Central memory CD8-positive, alpha-beta T cell (primary cell): ENCODE measurements at regions not wholly inside any gene's neighbourhood (a gene's known extent, or its start where the extent isn't known, plus 50 kb on each side); places are given as distances from the start of the nearest gene placed in this dataset.

Experiments used
- ATAC-seq: fragments of 150-1000 bp; cut with Tn5 transposase; replicated peaks from 2 replicates; pipeline ENCODE4 v1.10.0; 2022; ENCODE audit warnings: mild to moderate bottlenecking, moderate FRiP score, moderate number of reproducible peaks; ENCODE audit not compliant: poor library complexity, severe bottlenecking; ENCODE audit errors: extremely low read depth
- DNase-seq, 2 donors: peaks; one replicate each; pipeline ENCODE4 v3.0.0; 2021; ENCODE audit warnings: low spot score in 2 of 2
- H3K27ac Mint-ChIP-seq: one replicate; pipeline ENCODE4 v1.8.0; 2022; ENCODE audit warnings: low read depth, mild to moderate bottlenecking, moderate library complexity, mixed read lengths
- H3K27me3 Mint-ChIP-seq: one replicate; pipeline ENCODE4 v1.8.0; 2022; ENCODE audit warnings: mixed read lengths
- H3K36me3 Mint-ChIP-seq: one replicate; pipeline ENCODE4 v1.8.0; 2022; ENCODE audit warnings: mild to moderate bottlenecking, moderate library complexity, mixed read lengths; ENCODE audit not compliant: insufficient read depth
- H3K4me1 Mint-ChIP-seq: one replicate; pipeline ENCODE4 v1.8.0; 2022; ENCODE audit warnings: mixed read lengths
- H3K4me3 Mint-ChIP-seq: one replicate; pipeline ENCODE4 v1.8.0; 2022; ENCODE audit warnings: mild to moderate bottlenecking, moderate library complexity, mixed read lengths
- H3K9me3 Mint-ChIP-seq: one replicate; pipeline ENCODE4 v1.8.0; 2022; ENCODE audit warnings: mixed read lengths

DNA sequence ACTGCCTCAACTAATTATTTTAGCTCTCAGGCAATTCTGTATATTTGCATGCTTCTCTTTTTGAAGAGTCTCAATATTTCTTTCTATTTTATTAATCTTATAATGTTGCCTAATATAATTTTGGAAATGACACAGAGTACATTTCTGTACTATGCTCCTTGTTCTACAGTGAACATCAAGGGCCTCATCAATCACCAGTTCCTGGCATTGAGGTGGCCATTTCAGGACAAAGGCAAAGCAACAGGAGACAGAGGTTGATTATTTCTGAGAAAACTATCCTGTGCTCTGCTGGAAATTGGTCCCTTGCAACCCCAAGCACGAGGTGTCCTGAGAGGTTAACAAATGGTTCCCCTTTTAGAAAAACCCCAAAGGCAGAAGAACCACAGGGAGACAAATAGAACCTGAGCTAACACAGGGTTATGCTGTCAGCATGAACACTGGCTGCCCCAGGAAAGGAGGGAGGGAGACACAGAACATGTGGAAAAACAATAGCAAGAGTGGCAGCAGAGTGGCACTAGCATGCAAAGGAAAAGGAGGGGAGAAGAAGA, 63.9 kb upstream of the VAV3 start:
- peaks cover 5% of the 10 kb centered on the region for H3K4me1 Mint-ChIP-seq
- peaks cover 2% of the 10 kb centered on the region for H3K36me3 Mint-ChIP-seq
- H3K27me3 Mint-ChIP-seq: no peaks in the 10 kb centered on the region
- ATAC-seq (no peak), DNase-seq (no peak)
- no peak overlapping the region for H3K27ac Mint-ChIP-seq
- no peaks in the 10 kb centered on the region for H3K9me3 Mint-ChIP-seq
- no peak overlapping the region for H3K4me3 Mint-ChIP-seq

DNA sequence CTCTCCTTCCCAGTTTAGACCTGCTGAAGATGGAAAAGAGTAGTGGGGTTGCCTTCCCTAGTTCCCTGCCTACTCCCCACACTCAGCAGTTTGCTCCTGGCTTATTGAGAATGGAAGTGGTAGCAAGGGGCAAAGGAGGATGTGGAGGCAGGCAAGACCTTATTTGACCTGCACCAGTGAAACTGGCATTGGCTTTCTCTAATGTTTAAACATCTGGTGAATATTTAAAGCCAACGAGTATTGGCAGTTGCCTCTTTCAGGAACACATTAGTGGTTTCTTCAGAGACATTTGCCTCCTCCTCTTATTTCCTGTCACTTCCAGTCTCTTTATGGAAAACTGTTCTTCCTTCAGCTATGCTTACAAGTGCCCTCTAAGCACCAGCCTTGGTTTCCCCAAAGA, 62.4 kb upstream of the VAV3 start:
- Mint-ChIP-seq H3K9me3 (no peaks in the 10 kb centered on the region), H3K36me3 (peaks cover 2% of the 10 kb centered on the region), H3K4me3 (no peak overlapping the region), H3K27me3 (no peaks in the 10 kb centered on the region), H3K27ac (no peak overlapping the region), H3K4me1 (peaks cover 5% of the 10 kb centered on the region)
- no peak for ATAC-seq
- DNase-seq: no peak

DNA sequence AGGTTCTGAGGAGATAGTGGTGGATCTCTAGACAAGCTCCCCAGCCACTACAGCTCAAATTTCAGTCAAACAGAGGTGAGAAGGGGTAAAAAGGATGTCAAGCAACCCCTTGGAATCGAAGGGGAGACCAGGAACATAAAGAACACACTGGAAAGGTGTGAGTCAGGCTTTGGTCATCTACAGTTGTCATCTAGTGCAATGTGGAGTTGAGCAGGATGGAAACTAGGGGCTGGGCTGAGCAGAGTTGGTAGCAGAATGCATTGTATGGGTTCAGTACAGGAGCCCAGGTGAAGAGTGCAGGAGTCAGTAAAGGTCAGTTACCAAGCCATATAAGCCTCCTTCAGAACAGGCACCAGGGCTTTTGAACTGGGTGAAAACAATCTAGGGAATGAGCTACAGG, 52.7 kb upstream of the VAV3 start:
- no peak for ATAC-seq
- Mint-ChIP-seq H3K27me3 (no peaks in the 10 kb centered on the region), H3K27ac (no peak overlapping the region), H3K4me1 (no peaks in the 10 kb centered on the region), H3K4me3 (no peak overlapping the region), H3K36me3 (no peaks in the 10 kb centered on the region), H3K9me3 (no peaks in the 10 kb centered on the region)
- DNase-seq: no peak

DNA sequence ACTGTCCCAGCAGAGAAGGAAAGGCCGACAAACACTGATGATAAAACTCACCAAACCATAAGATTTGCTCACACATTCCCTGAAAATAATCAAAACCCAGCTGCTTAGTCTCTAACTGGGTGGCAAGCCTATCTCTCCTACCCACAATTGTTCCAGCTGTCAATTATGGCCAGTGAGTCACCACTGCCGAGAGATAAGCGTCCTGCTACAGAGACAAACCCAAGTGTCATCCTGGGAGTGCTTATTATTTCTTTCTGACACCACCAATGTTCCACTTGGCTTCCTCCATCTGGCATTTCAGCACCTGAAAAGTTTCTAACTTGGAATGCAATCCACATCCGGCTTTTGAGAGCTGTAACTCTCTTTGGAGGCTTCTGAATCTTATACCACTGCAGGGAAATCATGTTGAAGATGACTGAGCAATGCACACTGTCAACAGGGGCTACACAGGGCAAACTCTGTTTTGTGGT, 51.5 kb upstream of the VAV3 start:
- Mint-ChIP-seq H3K36me3 (no peaks in the 10 kb centered on the region), H3K4me1 (no peaks in the 10 kb centered on the region), H3K27ac (no peak overlapping the region), H3K4me3 (no peak overlapping the region), H3K27me3 (no peaks in the 10 kb centered on the region), H3K9me3 (no peaks in the 10 kb centered on the region)
- ATAC-seq: no peak
- no peak for DNase-seq
